DMS 273 (cell line): ENCODE measurements at regions not wholly inside any gene's neighbourhood (a gene's known extent, or its start where the extent isn't known, plus 50 kb on each side); places are given as distances from the start of the nearest gene placed in this dataset.
A peak's percentile ranks its signal among the peaks of the same experiment; 100 is the strongest.
"Not testable (repeated sequence)": the region's sequence is repeated elsewhere in the genome, so short reads cannot be mapped to it uniquely, and the experiment has no call there.

Experiments
- DNase-seq: peaks from one replicate; lab custom pipeline; 2025; ENCODE audit not compliant: unreplicated experiment; lab: John Stamatoyannopoulos, UW

DNA sequence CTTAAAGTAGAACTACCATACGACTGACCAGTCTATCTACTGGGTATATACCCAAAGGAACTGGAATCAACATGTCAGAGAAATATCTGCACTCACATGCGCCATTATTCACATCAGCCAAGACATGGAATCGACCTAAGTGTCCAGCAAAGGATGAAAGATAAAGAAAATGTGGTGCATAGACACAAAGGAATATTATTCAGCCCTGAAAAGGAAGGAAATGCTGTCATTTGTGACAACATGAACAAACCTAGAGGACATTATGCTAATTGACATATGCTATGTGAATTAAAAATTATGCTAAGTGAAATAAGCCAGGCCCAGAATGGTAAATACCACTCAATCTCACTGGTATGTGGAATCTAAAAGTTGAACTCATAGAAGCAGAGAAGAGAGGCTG is 123.7 kb downstream of the KLF6 start:
- DNase-seq: no peak

DNA sequence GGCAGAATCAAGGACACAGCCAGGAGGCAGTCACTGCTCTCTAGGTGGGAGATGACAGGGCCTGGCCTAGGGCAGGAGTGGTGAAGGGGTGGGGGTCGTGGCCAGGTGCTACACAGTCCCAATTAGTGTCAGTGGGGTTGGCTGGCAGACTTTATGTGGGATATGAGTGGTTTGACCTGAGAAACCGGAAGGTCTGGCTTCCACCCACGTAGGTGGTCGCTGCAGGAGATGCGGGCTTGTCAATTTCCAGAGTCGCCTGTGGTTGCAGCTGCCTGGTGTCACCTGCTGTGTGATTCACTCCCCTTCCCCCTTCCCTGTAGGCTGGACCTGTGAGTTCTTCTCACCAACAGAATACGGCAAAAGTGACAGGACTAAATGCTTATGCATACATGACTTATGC is 124.3 kb downstream of the KLF6 start:
- no peak for DNase-seq

DNA sequence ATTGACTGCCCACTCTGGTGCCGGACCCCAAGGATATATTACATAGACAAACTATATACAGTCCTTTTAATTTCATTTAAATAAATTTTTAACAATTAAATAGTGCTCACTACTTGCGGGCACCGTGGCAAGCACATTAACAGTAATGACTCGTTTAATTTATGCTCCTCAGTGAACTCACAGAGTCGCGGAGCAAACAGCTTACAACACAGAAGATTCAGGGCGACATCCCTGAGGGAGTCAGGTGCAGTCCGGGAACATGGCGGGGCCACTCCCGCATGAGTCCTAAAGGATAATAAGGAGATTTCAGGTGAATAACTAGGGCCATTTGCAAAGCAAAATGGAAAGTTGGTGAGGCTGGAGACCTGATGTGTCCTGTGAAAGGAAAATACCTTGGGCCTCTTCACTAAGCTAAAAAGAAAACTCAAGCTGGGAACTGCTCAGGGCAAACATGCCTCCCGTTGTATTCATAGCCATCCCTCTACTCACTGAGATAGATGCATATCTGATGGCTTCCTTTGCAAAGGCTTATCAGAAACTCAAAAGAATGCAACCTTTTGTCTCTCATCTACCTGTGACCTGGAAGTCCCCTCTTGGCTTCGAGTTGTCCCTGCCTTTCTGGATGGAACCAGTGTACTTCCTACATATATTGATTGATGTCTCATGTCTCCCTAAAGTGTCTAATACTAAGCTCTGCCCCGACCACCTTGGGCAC is 125.6 kb downstream of the KLF6 start:
- no peak for DNase-seq

DNA sequence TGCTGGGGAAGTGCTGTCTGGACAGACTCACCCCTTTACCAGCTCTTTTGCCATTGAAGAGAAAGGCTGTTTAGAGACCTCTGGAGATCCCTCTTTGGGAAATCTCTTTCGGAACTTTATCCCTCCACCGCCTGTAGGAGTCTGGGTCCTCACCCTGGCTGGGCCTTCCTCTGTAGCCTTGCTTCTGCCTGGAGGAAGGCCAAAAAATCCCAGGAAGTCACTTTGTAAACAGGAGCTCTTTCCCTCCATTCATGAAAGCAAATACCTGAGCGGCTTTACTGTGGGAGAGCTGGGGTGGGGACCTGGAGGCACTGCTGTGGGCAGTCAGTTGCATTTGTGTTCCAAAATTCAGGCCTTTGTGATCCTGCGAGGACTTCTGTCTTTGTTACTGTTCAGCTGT is 126.2 kb downstream of the KLF6 start:
- DNase-seq: no peak

DNA sequence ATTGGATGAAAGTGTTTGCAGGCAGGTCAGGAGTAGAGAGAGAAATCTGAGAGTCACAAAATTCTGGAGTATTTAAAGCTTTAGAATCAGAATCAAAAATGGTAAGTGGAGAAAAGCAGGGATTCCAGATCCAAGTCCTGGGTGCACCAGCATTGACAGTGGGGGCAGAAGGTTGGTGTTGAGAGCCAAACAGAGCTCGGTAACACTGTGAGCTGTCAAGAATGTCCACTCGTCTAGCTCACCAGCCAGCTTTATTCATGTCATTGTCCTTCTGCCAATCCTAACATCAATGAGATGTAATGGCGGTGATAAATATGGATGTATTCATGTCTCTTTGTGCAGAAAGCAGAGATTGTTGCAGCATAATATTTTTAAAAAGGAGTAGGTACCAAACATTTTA is 128.8 kb downstream of the KLF6 start:
- no peak for DNase-seq

DNA sequence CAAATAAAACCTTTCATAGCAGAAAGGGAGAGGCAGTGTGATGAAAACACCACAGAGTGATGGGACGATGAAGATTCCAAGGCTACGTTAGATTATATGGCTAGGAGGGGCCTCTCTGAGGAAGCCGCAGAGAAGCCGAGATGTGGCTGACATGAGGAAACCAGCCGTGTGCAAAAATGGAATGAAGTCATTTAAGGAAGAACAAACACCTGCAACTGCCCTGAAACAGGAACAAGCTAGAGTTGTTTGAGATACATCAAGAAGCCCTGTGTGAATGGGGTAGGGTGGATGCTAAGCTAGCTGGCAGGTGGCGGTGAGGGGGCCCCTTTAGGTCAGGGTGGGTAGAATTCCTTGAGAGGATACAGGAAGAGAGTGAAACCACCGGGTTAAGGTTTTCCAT is 129.5 kb downstream of the KLF6 start:
- no peak for DNase-seq

DNA sequence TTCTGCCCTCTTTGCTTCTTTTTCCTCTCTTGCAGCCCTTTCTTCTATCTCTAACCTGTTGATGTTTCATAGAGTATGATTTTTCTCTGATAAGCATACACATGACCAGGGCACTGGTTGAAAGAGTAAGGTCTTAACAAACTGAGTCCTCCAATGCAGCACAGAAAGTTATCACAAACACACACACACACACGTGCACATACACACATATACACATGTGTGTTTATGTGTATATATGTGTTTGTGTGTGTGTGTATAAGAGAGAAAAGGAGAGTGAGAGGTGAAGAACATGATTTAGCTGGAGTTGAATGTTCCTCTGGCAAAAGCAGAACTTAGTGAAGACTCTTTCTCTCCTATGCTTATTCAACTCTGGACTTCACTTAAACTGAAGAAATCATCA is 130.0 kb downstream of the KLF6 start:
- no peak for DNase-seq

DNA sequence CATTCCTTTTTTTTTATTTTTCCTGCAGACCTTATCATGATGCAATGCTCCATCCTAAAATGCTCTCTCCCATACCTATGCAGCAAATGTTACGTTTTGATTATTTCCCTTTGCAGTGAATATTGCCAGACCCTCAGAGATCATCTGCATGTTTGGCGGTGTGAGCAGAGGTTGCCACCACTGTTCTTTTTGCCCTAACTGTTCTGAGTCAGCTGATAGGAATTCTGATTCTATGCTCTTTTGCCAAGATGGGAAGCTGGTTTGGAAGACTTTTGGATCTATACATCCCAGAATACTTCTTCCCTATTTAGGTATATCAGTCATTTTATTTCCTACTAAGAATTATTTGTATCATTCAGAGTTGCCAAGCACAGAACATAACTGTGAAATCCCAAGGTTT is 130.5 kb downstream of the KLF6 start:
- DNase-seq: no peak

DNA sequence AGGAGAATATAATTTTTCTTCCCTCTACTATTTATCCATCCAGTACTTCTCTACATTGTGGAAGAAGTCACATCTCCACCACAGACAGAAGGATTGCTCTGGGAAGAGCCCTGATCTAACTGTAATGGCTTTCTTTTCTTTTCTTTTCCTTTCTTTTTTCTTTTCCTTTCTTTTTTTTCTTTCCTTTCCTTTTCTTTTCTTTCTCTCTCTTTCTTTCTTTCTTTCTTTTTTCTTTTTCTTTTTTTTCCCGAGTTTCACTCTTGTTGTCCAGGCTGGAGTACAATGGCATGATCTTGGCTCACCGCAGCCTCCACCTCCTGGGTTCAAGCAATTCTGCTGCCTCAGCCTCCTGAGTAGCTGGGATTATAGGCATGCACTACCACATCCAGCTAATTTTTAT is 131.7 kb downstream of the KLF6 start:
- not testable (repeated sequence) for DNase-seq

DNA sequence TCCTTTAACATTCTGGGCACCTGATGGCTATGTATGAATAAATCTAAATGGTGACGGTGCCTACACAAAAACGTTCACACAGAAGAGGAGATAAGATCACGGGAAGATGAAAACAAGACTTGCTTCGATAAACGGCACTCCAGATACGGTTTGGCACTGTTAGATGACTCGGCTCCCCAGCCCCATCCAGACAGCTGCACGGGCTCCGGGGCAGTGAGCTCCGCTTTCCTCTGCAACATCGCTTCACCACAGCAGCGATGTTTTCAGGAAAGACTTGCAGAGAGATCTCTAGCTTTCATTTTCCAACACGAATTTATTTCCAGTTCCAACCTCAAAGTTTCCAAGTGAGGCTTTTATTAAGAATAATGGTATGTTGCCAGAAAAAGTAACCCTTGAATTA is 132.1 kb downstream of the KLF6 start:
- no peak for DNase-seq

DNA sequence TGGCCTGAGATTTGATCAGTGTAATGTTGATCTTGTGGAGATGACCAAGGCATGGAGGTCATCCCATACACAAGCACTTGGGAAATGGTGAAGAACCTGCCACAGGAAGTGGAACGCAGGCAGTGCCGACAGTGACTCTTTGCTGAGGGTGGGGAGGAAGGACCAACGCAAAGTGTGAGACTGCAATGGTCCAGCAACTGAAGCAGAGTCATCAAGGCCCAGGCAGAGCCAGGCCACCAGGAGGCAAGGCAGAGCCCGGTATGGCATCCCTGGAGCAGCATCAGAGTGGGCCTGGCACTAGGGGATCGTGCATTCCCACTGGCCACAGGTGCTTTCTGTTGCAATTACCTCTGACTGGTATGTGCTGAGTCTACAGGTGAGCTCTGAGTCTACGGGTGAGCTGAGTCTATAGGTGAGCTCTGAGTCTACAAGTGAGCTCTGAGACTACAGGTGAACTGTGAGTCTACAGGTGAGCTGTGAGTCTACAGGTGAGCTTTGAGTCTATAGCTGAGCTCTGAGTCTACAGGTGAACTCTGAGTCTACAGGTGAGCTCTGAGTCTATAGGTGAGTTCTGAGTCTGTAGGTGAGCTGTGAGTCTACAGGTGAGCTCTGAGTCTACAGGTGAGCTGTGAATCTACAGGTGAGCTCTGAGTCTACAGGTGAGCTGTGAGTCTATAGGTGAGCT is 132.9 kb downstream of the KLF6 start:
- DNase-seq: no peak

DNA sequence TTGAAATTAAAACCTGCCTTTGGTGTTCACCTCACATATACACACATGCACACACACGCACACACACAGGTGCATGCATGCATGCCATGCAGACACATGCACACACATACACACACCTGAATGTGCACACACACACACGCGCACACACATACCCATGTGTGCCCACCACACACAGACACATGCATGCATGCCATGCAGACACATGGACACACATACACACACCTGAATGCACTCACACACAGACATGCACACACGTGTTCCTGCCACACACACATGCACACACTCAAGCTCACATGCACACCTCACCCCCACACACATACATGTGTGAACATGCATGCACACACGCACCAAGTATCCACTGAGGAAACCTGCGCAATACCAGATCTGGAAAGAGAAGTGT is 136.4 kb downstream of the KLF6 start:
- no peak for DNase-seq

DNA sequence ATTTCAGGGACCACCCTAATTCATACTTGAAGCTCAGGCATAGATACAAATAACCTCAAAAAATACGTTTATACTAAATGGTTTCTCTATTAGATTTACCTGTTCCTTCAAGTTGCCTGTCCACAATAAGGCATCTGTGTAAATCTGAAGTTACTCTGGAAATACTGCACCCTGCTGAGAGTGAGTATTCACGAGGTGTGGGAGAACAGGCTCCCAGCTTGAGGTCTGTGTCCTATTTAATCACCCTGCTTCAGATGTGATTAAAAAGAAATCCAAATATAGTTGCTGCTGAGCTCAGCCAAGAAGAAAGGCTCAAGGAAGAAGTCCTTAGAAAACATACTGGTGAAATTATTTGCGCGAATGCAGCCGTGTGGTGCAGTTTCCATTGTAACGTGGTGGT is 136.8 kb downstream of the KLF6 start:
- DNase-seq: no peak

DNA sequence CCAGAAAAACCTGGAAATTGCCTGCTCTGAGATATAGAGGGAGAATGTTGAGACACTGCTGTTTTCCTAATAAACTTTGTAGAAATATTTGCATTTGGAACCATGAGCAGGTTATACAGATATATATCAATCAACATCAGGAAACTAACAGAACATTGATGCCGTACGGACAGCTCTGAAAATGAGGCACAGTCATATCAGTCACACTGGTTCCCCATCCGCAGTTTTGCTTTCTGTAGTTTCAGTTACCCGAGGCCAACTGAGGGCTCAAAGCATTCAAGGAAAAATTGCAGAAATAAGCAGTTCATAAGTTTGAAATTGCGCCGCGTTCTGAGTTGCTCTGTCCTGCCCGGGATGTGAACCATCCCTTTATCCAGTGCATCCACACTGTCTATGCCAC is 137.9 kb downstream of the KLF6 start:
- DNase-seq: no peak

DNA sequence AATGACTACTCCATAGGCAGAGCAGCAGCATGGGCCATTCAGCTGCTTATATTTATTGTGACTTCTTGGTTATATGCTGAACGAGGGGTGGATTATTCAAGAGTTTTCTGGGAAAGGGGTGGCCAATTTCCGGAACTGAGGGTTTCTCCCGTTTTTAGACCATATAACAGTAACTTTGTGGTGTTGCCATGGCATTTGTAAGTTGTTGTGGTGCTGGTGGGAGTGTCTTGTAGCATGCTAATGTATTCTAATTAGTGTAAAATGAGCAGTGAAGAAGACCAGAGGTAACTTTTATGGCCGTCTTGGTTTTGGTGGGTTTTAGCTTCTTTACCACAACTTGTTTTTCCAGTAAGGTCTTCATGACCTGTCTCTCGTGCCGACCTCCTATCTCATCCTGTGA is 139.6 kb downstream of the KLF6 start:
- no peak for DNase-seq

DNA sequence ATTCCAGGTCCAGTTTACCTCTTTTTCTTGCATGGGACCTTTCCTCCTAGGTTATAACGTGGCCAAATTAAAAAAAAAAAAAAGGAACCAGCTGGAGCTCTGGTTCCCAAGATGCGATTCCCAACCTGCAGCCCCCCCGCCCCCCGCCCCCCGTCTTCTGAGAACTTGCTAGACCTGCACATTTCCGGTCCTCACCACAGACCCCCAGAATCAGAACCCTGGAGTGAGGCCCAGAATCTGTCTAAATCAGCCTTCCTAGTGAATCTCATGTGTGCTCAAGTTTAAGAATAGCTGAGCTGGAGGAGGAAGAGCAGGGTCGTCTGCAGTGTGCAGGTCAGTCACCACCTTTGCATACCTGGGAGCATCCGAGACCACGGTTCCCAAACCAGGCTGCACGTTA is 144.2 kb downstream of the KLF6 start:
- no peak for DNase-seq

DNA sequence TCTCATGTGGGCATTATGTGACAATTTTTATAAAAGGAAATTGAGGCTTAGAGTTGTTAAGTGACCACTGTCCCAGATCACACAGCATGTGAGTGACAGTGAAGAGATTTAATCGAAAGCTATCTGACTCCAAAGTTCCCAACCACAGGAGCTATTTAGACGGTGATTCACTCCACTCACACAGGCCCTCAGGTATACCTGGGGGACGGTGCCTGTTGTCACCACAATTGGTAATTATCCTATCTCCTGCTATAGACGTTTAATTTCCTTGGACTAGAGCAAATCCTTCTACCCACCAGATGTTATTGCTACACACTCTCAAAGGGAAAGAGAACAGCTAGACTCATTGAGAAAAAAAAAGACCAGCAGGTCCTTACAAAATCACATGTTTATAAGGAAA is 145.5 kb downstream of the KLF6 start:
- no peak for DNase-seq

DNA sequence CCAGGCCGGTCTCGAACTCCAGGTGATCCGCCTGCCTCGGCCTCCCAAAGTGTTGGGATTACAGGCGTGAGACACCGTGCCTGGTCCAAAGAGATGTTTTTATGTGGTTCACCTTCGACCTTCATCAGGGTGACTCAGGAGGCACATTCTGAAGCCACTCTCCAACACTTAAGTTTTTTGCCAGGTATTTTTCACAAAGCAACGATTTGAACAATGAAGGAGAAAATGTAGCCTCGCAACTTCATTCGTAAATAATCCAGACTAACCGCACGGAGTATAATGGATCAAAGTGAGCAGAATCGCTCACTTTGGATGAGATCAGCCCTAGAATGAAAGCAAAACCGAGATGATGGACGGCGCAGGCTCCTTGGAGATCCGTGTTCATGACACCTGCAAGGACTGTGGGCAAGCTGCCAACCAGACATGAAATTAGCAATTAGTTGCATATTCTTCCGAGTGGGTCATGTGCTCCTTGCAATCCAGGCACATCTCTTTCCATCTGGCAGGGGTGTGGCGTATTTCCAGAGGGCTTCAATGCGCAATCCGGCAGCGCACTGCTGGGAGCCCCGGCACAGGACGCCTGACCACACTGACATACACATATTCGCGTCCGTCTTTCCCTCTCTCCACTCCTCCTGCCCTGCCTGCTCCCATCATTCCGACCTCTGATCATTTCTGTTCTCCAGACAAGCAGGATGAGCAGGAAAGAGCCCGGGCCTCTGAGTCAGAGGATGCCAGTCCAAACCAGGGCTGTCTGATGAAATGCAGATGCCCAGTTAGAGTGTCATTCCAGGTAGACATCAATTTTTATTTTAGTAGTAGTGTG is 148.4 kb downstream of the KLF6 start:
- DNase-seq: peak; percentile 16

DNA sequence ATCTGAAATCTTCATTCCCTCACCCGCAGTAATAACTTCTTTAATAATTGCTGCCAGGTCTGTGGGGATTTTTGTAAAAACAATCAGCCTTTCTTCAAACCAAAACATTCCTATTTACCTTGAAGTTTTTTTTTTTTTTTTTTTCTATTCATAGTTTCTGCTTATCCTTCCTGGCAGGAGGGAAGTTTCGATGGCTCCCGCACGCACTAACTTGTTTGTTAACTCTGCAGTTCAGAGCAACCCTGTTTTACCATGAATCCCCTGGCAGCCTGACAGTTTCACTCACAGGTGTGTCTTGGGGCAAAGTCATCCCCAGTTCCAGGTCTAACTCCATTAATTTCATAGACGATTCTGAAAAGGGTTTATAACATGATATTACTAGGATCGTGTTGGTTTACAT is 149.3 kb downstream of the KLF6 start:
- DNase-seq: no peak

DNA sequence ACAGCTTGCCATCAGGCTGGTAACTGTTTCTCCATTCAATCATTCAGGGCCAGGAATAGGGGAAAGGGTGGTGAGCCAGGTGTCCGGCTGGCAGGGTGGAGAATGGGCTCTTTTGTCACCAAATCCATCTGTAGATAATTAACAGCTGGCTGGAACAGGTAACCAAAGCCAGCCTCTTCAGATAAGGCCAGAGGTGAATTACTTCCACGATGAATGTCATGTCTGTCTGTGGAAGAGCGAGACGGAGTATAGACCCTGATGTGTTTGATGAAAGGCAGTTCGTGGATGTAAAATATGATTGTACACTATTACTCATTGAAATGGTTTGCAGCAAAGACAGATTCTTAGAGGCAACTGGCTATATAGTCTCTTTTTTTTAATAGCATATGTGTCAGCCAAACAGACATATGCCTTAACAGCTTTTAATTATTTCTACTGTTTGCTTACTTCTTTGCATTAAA is 149.8 kb downstream of the KLF6 start:
- DNase-seq: no peak

DNA sequence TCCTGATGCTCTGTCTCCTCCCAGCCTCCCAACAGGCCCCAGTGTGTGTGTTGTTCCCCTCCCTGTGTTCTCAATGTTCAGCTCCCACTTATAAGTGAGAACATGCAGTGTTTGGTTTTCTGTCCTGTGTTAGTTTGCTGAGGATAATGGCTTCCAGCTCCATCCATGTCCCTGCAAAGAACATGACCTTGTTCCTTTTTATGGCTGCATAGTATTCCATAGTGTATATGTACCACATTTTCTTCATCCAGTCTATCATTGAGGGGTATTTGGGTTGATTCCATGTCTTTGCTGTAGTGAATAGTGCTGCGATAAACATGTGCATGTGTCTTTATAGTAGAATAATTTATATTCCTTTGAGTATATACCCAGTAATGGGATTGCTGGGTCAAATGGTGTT is 150.4 kb downstream of the KLF6 start:
- DNase-seq: not testable (repeated sequence)

DNA sequence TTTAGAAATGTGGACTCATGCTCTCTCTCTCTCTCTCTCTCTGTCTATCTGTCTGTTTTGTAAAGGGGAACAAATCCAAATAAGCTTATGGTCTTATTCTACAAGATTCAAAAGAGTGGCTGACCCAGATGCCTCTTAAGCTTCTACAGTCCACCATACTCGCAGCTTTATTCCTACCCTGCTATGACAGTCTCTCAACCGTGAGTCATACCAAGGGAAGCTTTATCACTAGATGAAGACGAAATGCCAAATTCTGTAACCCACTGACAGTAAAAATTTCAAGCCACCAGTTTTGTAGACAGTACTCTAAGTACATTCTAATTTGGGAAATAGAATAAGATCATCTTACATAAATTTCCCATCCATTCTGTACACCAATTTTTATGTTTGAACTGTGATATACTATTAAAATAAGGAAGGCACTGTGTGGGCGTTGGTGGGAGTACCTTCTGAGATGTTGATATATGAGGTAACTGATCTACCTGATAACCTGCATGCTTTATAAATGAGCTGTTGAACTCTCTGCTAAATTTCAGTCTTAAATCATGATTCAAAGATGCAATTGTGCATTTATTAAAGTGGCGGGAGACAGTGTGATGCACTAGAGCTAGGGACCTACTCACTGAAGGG is 153.2 kb downstream of the KLF6 start:
- DNase-seq: no peak
